Retinal pigment epithelial cell (primary cell): ENCODE measurements at regions not wholly inside any gene's neighbourhood (a gene's known extent, or its start where the extent isn't known, plus 50 kb on each side); places are given as distances from the start of the nearest gene placed in this dataset.

Experiments
- DNase-seq: peaks from one replicate; pipeline ENCODE4 v3.0.0-alpha.2; 2010; ENCODE audit warnings: low read depth
- H3K4me3 ChIP-seq: 2 replicates; pipeline ENCODE4 v1.5.1; 2011; ENCODE audit warnings: mild to moderate bottlenecking, low read length, control low read depth, moderate library complexity
- TF ChIP-seq, protein P1 (sequence below): conservative IDR thresholded peaks from 2 replicates; pipeline ENCODE4 v1.5.1; 2011; ENCODE audit warnings: low read depth, low read length, control low read depth, inconsistent platforms

DNA sequence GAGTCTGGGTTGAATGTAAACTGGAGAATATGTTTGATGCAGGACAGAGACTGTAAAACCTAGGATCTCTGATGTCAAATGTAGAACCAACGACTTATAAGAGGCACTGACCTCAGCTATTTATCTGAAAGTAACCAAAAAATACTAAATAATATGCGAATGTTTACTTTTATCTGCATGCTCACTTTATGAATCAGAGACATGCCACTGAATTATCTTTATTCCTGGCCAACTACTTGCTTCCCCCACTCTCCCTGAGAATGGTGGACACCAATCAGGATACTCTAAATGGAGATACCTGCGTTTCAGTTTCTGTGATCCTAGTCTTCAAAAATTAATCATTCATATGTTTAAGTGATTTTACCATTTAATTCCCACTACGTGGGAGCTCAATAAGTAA lies 1038.4 kb upstream of the PABPC4L start:
- DNase-seq = no peak
- H3K4me3 ChIP-seq = no peak overlapping the region
- TF ChIP-seq, protein P1, sequence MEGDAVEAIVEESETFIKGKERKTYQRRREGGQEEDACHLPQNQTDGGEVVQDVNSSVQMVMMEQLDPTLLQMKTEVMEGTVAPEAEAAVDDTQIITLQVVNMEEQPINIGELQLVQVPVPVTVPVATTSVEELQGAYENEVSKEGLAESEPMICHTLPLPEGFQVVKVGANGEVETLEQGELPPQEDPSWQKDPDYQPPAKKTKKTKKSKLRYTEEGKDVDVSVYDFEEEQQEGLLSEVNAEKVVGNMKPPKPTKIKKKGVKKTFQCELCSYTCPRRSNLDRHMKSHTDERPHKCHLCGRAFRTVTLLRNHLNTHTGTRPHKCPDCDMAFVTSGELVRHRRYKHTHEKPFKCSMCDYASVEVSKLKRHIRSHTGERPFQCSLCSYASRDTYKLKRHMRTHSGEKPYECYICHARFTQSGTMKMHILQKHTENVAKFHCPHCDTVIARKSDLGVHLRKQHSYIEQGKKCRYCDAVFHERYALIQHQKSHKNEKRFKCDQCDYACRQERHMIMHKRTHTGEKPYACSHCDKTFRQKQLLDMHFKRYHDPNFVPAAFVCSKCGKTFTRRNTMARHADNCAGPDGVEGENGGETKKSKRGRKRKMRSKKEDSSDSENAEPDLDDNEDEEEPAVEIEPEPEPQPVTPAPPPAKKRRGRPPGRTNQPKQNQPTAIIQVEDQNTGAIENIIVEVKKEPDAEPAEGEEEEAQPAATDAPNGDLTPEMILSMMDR = no peak

DNA sequence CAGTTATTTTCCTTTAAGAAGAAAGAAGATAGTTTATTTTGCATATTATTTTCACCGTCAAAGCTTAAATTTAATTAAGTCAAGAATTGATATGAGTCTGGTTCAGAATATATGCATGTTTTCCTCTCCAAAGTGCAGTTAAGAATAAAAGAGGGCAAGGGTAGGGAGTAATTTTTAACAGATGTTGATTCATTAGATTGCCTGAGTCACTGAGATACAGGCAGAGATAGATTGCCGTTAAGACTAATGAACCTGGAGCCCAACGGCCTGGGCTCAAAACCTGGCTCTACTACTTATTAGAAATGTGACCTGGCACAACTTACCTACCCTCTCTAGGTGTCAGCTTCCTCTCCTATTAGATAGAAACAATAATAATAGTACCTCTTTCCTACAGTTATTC lies 1037.4 kb upstream of the PABPC4L start:
- no peak overlapping the region for H3K4me3 ChIP-seq
- DNase-seq = no peak
- TF ChIP-seq, protein P1 = no peak

DNA sequence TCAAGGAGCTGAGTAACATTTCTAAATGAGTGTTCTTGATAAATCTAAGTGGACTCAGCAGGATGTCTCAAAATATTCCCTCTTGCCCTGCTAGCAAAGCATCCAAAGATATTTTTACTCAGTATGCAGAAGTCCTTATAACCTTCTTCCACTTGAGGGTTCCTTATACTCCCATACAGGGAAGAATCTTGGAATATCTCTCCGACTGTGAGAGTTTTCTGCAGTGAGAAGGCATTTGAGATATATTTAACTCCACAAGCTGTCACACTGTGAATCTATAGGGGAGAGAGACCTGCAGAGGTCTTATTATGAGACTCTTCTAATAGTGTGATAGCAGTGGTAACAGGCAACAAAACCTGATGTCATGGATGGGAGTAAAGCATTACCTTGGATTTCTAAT lies 1034.5 kb upstream of the PABPC4L start:
- DNase-seq = no peak
- H3K4me3 ChIP-seq = no peak overlapping the region
- TF ChIP-seq, protein P1 = no peak

DNA sequence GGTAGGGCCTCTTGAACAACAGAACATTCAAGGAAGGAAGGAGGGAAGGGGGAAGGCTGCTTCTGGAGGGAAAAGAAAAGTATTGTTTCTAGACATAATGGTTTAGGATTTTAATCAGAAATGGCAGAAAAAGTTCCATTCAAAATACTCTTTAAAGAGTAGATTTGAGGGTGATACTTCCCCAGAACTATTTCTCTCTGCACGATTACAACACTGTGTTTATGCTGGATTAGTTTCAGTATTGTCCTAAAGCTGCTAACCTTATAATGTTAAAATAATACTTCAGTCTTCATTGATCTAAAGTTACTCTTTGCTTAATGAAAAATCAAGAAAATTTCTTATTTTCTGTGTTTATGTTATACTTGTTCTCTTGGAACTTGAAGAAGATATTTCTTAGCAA lies 1026.3 kb upstream of the PABPC4L start:
- TF ChIP-seq, protein P1 = no peak
- no peak for DNase-seq
- H3K4me3 ChIP-seq = no peak overlapping the region

DNA sequence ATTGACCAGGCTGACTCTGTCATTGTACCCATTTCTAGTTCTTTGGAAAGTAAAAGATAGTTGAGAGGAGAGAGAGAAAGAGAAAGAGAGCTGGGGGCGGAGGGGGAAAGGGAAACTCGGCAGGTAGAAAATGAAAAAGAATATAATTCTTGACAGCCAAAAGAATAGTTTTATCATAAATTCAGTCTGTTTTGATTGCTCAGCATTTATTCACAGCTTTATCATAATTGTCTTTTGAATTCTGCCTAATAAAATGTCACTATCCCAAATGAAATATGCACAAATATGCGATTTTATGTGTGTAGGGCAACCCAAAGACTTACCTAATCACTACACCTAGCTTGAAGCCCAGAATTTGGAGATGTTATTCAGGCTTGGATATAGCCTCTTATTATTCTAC lies 1024.0 kb upstream of the PABPC4L start:
- H3K4me3 ChIP-seq = no peak overlapping the region
- TF ChIP-seq, protein P1 = no peak
- no peak for DNase-seq

DNA sequence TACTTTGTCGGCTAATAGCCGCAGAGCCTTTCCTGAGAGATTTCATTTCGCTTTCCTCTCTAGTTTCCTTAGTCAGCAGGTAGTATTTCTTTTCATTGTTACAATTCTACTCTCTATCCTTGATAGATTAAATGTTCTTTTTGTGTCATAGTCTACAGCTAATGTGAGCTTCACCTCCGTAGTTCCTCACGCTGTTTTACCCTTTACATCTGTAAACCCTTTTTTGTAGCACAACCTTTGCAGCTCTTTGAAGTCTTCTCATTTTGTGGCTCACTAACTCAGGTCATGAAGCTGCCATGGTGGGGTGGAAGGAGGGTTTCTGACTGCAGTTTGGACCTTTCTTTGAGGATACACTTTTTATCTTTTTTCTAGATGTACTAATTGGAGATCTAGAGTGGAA lies 1008.8 kb upstream of the PABPC4L start:
- TF ChIP-seq, protein P1 = no peak
- DNase-seq = no peak

DNA sequence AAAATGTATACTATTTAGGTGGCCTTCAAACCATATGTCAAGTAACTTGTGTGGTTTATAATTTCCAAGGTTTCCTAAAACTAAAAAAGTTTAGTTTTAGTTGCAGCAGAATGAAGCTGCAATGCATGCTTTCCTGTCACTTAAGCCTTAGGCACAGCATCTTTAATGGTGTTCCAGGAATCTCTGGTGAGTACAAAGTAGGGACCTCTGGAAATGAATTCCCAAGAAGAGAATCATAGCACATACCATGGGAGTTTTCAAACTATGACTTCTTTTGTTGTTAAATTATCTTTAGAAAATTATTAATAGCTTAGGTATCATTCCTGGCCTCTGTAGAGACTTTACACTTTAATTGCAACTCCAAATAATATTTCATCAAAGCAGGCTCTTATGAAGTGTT lies 1005.9 kb upstream of the PABPC4L start:
- DNase-seq = no peak
- TF ChIP-seq, protein P1 = no peak
- H3K4me3 ChIP-seq = no peak overlapping the region

More for the DNA sequence above, 1008.8 kb upstream of the PABPC4L start:
- H3K4me3 ChIP-seq = no peak overlapping the region
